ENCODE measurements at regions not wholly inside any gene's neighbourhood (a gene's known extent, or its start where the extent isn't known, plus 50 kb on each side); places are given as distances from the start of the nearest gene placed in this dataset.
A peak's percentile ranks its signal among the peaks of the same experiment; 100 is the strongest.

GRCh38 chr9:129276486-129277230, 98.6 kb upstream of the IER5L start:
- no peak for DNase-seq

GRCh38 chr9:129275626-129276247, 97.7 kb upstream of the IER5L start:
- DNase-seq, result no peak

GRCh38 chr9:129273941-129274684, 96.1 kb upstream of the IER5L start:
- no peak for DNase-seq

GRCh38 chr9:129273136-129273895, 95.3 kb upstream of the IER5L start:
- DNase-seq, result no peak

GRCh38 chr9:129272348-129273025, 94.4 kb upstream of the IER5L start:
- no peak for DNase-seq

- no peak for DNase-seq
Measured at GRCh38 chr9:129270903-129271431, 92.9 kb upstream of the IER5L start.

- DNase-seq, result peak in 1 of 2 experiments; percentile 11
Measured at GRCh38 chr9:129270205-129270604, 92.1 kb upstream of the IER5L start.

- DNase-seq, result no peak
Measured at GRCh38 chr9:129267141-129267540, 89.1 kb upstream of the IER5L start.

- DNase-seq, result no peak
Measured at GRCh38 chr9:129266536-129266935, 88.5 kb upstream of the IER5L start.

- no peak for DNase-seq
Measured at GRCh38 chr9:129264388-129264787, 86.3 kb upstream of the IER5L start.

GRCh38 chr9:129263836-129264235, 85.8 kb upstream of the IER5L start:
- no peak for DNase-seq

GRCh38 chr9:129262261-129262660, 84.2 kb upstream of the IER5L start:
- DNase-seq, result no peak

- DNase-seq, result no peak
Measured at GRCh38 chr9:129259375-129259774, 81.3 kb upstream of the IER5L start.

GRCh38 chr9:129258823-129259301, 80.8 kb upstream of the IER5L start:
- peak in 1 of 2 experiments; percentile 17 for DNase-seq

- DNase-seq, result peak; percentile 92 to 93
Measured at GRCh38 chr9:129258124-129258822, 80.2 kb upstream of the IER5L start.

- no peak for DNase-seq
Measured at GRCh38 chr9:129256959-129257713, 79.1 kb upstream of the IER5L start.

GRCh38 chr9:129254566-129255287, 76.7 kb upstream of the IER5L start:
- DNase-seq, result no peak

GRCh38 chr9:129253803-129254381, 75.8 kb upstream of the IER5L start:
- no peak for DNase-seq
